Mesodermal cell (in vitro differentiated cells): ENCODE measurements at regions not wholly inside any gene's neighbourhood (a gene's known extent, or its start where the extent isn't known, plus 50 kb on each side); places are given as distances from the start of the nearest gene placed in this dataset.

Experiments
- H3K27ac ChIP-seq: 2 replicates; pipeline ENCODE4 v1.7.0; 2013; ENCODE audit warnings: mild to moderate bottlenecking, low read depth, low read length, moderate library complexity; ENCODE audit not compliant: severe bottlenecking
- H3K36me3 ChIP-seq: 2 replicates; pipeline ENCODE4 v1.7.1; 2013; ENCODE audit warnings: mild to moderate bottlenecking, low read length, moderate library complexity; ENCODE audit not compliant: control insufficient read depth, insufficient read depth
- H3K4me1 ChIP-seq: one replicate; pipeline ENCODE4 v1.7.1; 2013; ENCODE audit warnings: mild to moderate bottlenecking, low read length; ENCODE audit not compliant: insufficient read depth, control insufficient read depth, poor library complexity, severe bottlenecking
- H3K4me3 ChIP-seq: 2 replicates; pipeline ENCODE4 v1.7.0; 2013; ENCODE audit warnings: low read length, control low read depth, mild to moderate bottlenecking; ENCODE audit not compliant: insufficient read depth, poor library complexity, severe bottlenecking; ENCODE audit errors: extremely low read depth
- H3K9me3 ChIP-seq: 2 replicates; pipeline ENCODE4 v1.7.1; 2013; ENCODE audit warnings: mild to moderate bottlenecking, low read length, moderate library complexity; ENCODE audit not compliant: control insufficient read depth
- WGBS, 2 experiments: methylation state at CpG; one replicate each; pipeline ENCODE4 v1.1.5; 2013; ENCODE audit warnings: missing lambda C conversion rate in 2 of 2; ENCODE audit not compliant: insufficient coverage in 2 of 2; 5-methylcytosine and 5-hydroxymethylcytosine counted together

DNA sequence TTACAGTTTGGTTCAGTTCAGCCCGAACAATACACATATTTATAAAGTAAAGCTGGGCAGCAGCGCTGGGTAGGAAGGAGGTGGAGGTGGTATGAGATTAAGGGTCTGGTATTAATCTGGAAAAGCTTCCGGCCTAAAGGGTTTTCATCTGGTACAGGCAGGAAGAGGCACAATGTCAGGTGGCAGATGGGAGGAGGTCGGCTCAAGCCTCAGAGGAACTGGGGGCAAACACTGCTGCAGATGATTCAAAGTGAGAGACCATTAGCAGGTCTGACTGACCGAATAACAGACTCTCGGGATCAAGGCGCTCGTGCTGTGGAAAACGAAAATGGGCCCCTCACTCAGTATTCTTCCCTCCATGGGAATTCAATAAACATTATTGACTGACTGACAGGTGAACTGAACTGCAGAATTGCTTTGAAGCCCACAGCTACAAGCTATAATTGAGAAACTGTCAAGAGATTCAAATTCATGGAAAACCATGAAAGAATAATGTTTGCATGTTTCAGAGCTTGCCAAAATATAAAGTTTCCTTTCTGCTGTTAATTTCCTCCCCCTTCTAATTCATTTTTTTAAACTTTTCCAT, 75.3 kb downstream of the TMEM167A start:
- no peaks in the 10 kb centered on the region for H3K36me3 ChIP-seq
- H3K27ac ChIP-seq: no peak overlapping the region
- WGBS, 2 experiments: 83 to 88% methylated on average over 6 to 8 of the region's 9 CpGs
- H3K4me1 ChIP-seq: peaks cover 5% of the 10 kb centered on the region
- H3K4me3 ChIP-seq: no peak overlapping the region
- H3K9me3 ChIP-seq: no peaks in the 10 kb centered on the region

DNA sequence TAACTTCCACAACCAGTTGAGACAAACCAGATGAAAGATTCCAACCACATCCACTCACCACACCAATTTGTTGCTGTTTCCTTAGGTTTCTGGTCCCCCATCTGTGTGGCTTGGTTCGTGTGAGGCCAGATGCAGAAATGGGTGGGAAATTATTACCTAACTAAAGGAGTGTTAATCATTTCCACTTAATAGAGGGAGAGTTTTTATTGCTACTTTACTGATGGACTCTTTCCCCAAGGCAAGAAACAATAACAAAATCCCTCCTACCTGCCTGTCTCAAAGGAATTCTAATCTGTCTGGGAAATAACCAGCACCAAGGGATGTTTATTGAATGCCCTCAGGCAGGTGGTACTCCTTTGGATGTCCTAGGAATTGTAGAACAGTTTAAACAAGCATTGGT, 76.3 kb downstream of the TMEM167A start:
- WGBS, 2 experiments: no CpG with 5 or more reads among the region's 1 CpG
- Histone ChIP-seq H3K9me3 (no peaks in the 10 kb centered on the region), H3K27ac (no peak overlapping the region), H3K36me3 (no peaks in the 10 kb centered on the region), H3K4me3 (no peak overlapping the region), H3K4me1 (peaks cover 5% of the 10 kb centered on the region)

GRCh38 chr5:83000428-83000827, 76.8 kb downstream of the TMEM167A start:
- Histone ChIP-seq H3K4me1 (peaks cover 5% of the 10 kb centered on the region), H3K36me3 (no peaks in the 10 kb centered on the region), H3K27ac (no peak overlapping the region), H3K9me3 (no peaks in the 10 kb centered on the region), H3K4me3 (no peak overlapping the region)
- 100% methylated on average over 1 of the region's 2 CpGs for WGBS, 2 experiments

GRCh38 chr5:82993416-82993815, 83.8 kb downstream of the TMEM167A start:
- no peaks in the 10 kb centered on the region for H3K9me3 ChIP-seq
- H3K4me1 ChIP-seq: peaks cover 2% of the 10 kb centered on the region
- no CpG with 5 or more reads among the region's 1 CpG for WGBS, 2 experiments
- H3K27ac ChIP-seq: no peak overlapping the region
- no peak overlapping the region for H3K4me3 ChIP-seq
- no peaks in the 10 kb centered on the region for H3K36me3 ChIP-seq

DNA sequence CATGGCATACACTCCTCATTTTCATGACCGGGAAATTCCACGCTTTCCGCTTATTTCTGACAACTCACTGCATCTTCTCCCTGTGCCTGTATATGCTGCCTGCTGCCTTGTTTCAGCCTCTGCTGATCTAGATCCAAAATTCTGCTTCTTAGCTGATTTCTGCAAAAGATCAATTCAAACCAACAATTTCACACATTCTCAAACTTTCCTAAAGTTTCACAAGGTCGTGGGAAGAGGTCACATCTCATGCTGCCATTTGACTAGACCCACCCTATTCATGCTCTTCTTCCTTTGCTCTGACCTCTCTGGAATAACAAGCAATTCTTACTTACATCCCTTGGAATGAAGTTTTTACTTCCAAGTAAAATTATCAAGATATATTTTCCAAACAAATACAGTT, 84.5 kb downstream of the TMEM167A start:
- H3K4me3 ChIP-seq: no peak overlapping the region
- 86 to 92% methylated on average over 4 of the region's 4 CpGs for WGBS, 2 experiments
- no peak overlapping the region for H3K27ac ChIP-seq
- no peaks in the 10 kb centered on the region for H3K9me3 ChIP-seq
- peaks cover 2% of the 10 kb centered on the region for H3K4me1 ChIP-seq
- H3K36me3 ChIP-seq: no peaks in the 10 kb centered on the region

DNA sequence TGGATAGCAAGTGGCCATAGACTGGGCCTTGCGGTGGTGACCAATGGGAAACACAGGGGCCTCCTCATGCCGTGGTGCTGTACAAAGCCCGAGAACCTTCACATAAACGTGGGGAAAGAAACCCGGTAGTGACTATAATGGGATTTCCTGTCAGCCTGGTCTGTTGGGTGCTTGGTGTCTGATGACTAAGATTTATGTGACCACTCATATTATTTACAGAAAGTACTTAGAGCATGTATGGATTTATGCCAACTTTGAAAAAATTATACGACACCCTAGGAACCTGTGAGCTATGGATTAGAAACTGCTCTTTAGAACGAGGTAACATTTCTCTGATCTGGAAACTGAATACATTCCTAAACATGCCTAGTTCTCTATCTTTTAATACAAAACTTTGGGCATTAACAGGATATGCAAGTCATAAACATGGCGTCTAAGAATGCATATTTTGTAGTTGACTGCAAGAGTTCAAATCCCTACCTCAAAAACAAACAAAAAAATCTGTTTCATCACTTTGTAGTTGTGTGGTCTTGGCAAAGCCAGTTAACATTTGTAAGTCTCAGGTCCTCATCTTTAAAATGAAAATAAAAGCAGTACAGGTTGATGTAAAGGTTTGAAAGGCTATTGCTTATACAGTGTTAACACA, 85.4 kb downstream of the TMEM167A start:
- Histone ChIP-seq H3K4me3 (no peak overlapping the region), H3K9me3 (no peaks in the 10 kb centered on the region), H3K27ac (no peak overlapping the region), H3K36me3 (no peaks in the 10 kb centered on the region), H3K4me1 (peaks cover 2% of the 10 kb centered on the region)
- 96 to 98% methylated on average over 4 to 5 of the region's 8 CpGs for WGBS, 2 experiments

DNA sequence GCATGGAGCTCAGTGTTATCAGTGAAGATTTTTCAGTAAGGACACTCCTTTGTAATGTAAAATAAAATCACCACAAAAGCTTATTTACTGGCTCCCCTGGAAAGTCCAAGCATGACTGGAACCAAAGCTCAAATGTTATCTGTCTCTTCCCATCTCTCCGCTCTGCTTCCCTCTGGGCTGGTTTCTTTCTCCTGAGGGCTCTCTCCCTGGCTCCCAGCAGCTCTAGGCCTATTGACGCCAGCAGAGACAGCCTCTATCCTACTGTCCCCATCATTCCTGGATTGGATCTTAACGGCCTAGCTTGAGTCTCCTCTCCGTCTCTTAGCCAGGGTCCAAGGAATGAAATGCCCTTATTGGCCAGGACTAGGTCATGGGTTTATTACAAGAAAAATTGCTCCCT, 86.1 kb downstream of the TMEM167A start:
- no peaks in the 10 kb centered on the region for H3K9me3 ChIP-seq
- H3K4me1 ChIP-seq: peaks cover 2% of the 10 kb centered on the region
- WGBS, 2 experiments: 76 to 100% methylated on average over 1 to 4 of the region's 4 CpGs
- H3K4me3 ChIP-seq: no peak overlapping the region
- no peaks in the 10 kb centered on the region for H3K36me3 ChIP-seq
- no peak overlapping the region for H3K27ac ChIP-seq

DNA sequence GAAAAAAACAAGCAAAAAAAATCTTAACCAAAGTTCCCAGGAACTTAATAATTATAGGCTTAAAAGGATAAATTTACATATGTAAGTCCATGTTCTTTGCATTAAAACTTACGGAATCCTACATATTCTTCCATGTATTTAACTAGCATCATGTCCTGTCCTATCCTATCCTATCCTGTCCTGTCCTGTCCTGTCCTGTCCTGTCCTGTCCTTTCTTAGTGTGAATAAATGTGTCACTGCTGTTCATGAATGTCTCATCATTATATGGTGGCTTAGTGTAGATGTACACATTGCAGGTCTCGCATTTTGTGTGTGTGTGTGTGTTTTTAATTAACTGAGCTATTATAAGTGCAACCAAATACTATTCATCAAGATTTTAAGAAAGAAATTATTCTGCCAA, 90.0 kb downstream of the TMEM167A start:
- no peak overlapping the region for H3K4me3 ChIP-seq

DNA sequence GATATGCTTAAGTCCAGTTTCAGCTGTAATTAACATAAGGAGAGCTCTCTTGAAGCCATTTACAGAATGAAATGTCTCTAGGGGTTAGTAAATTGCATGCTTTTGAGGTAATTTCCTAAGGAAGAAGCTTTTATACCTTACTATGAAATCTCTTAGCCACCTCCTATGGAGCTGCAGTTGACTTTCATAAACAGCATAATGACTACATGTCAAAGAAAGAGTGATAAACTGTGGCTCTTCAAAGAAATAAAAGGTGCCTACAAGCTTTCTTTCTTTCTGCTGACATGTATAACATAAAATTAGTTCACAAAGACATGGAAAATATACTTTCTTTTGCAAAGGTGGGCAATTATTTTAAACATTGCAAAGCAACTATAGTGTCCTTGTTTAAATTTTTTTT, 90.8 kb downstream of the TMEM167A start:
- Histone ChIP-seq H3K36me3 (no peaks in the 10 kb centered on the region), H3K9me3 (no peaks in the 10 kb centered on the region), H3K27ac (no peak overlapping the region), H3K4me3 (no peak overlapping the region), H3K4me1 (peaks cover 4% of the 10 kb centered on the region)

More for the DNA sequence above, 90.0 kb downstream of the TMEM167A start:
- Histone ChIP-seq H3K27ac (no peak overlapping the region), H3K9me3 (no peaks in the 10 kb centered on the region), H3K4me1 (peaks cover 6% of the 10 kb centered on the region), H3K36me3 (no peaks in the 10 kb centered on the region)
- WGBS, 2 experiments: 83% methylated on average over 1 of the region's 2 CpGs; no CpG with 5 or more reads in 1 of the 2 experiments

DNA sequence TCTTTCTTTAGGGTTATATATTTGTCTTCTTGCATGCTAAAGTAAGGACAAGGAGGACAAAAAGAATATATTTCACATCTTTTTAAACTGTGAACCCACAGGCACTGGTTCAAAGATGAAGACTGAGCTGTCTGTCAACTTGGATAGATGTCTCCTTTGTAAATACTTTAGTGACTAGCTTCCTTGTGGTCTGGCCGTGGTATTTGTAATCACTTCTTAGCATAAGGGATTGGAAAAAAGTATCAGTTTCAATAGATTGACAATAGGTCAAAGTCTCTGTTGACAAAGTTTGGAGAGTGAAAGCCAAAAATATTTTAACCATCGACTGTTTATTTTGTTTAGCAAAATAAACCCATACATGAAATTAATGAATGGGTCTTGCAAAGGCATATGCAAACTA, 91.4 kb downstream of the TMEM167A start:
- 67% methylated on average over 1 of the region's 2 CpGs; no CpG with 5 or more reads in 1 of the 2 experiments for WGBS, 2 experiments
- H3K36me3 ChIP-seq: no peaks in the 10 kb centered on the region
- no peaks in the 10 kb centered on the region for H3K9me3 ChIP-seq
- H3K4me1 ChIP-seq: peaks cover 4% of the 10 kb centered on the region
- no peak overlapping the region for H3K27ac ChIP-seq
- H3K4me3 ChIP-seq: no peak overlapping the region
